Kidney (tissue), 13 donors: ENCODE measurements at regions not wholly inside any gene's neighbourhood (a gene's known extent, or its start where the extent isn't known, plus 50 kb on each side); places are given as distances from the start of the nearest gene placed in this dataset.
A peak's percentile ranks its signal among the peaks of the same experiment; 100 is the strongest.

Source experiments
- DNase-seq, 5 donors: peaks; one replicate each; pipeline ENCODE4 v3.0.0-alpha.2; 2013 to 2020
- FAIRE-seq: peaks from 2 replicates; lab custom pipeline; 2012; peaks lifted over from hg19 to GRCh38; lab: Jason Lieb, UNC
- H3K27ac ChIP-seq, 2 donors: one replicate each; pipeline ENCODE4 v1.7.0; 2013; ENCODE audit warnings: low read depth in 2 of 2, low read length in 2 of 2, inconsistent platforms in 1 of 2
- H3K27me3 ChIP-seq: one replicate; pipeline ENCODE4 v1.7.1; 2013; ENCODE audit warnings: low read length, inconsistent platforms; ENCODE audit not compliant: control insufficient read depth, insufficient read depth
- H3K36me3 ChIP-seq, 3 donors: one replicate each; pipeline versions ENCODE4 v1.7.0 to v1.7.1; 2013; ENCODE audit warnings: low read length in 3 of 3, control low read depth in 1 of 3, inconsistent platforms in 1 of 3; ENCODE audit not compliant: insufficient read depth in 3 of 3, control insufficient read depth in 2 of 3
- H3K4me1 ChIP-seq, 3 donors: one replicate each; pipeline versions ENCODE4 v1.7.0 to v1.7.1; 2013; ENCODE audit warnings: low read length in 3 of 3, inconsistent platforms in 1 of 3, low read depth in 1 of 3; ENCODE audit not compliant: control insufficient read depth in 2 of 3, insufficient read depth in 2 of 3
- H3K4me3 ChIP-seq, 3 donors: one replicate each; pipeline versions ENCODE4 v1.7.0 to v1.8.1; 2013; ENCODE audit warnings: low read length in 3 of 3, control low read depth in 1 of 3, inconsistent platforms in 1 of 3
- H3K9ac ChIP-seq, 3 donors: one replicate each; pipeline versions ENCODE4 v1.7.0 to v1.7.1; 2013; ENCODE audit warnings: low read length in 3 of 3, control low read depth in 1 of 3, inconsistent platforms in 1 of 3
- H3K9me3 ChIP-seq, 3 donors: one replicate each; pipeline versions ENCODE4 v1.7.0 to v1.7.1; 2013; ENCODE audit warnings: low read length in 3 of 3, control low read depth in 1 of 3, inconsistent platforms in 1 of 3; ENCODE audit not compliant: control insufficient read depth in 2 of 3, insufficient read depth in 1 of 3
- CTCF ChIP-seq: IDR thresholded peaks from 3 replicates; pipeline ENCODE4 v1.5.1; 2012; ENCODE audit warnings: mild to moderate bottlenecking, moderate library complexity, borderline replicate concordance; ENCODE audit not compliant: insufficient read depth; ENCODE audit errors: extremely low read depth
- intact Hi-C: fragments of 100-400 bp; cut with DNase I; formaldehyde crosslinking; loops from one replicate; pipeline ENCODE4 v1.11.1; 2022
- donor health status: control.
- donor health status: control.
- donor health status: control.
- donor health status: control.
- donor health status: control.
- donor health status: DM: yes; HTN: yes; CAD: no.
- donor health status: Normal renal cell carcinoma (clear cell type).

DNA sequence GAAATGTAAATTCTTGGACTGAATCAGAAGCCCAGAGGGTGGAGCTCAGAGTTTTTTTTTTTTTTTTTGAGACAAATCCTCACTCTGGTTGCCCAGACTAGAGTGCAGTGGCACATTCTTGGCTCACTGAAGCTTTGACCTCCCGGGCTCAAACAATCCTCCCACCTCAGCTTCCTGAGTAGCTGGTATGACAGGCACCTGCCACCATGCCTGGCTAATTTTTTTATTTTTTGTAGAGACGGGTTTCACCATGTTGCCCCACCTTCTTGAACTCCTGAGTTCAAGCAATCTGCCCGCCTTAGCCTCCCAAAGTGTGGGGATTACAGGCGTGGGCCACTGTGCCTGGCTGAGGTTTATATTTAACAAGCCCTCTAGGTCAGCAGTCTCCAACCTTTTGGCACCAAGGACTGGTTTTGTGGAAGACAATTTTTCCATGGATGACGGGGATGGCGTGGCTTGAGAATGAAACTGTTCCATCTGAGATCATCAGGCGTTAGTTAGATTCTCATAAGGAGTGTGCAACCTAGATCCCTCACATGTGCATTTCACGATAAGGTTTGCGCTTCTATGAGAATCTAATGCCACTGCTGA is 76.7 kb downstream of the FHIP1A start:
- DNase-seq = no peak
- no peak for FAIRE-seq
- no peak overlapping the region for H3K9ac ChIP-seq

DNA sequence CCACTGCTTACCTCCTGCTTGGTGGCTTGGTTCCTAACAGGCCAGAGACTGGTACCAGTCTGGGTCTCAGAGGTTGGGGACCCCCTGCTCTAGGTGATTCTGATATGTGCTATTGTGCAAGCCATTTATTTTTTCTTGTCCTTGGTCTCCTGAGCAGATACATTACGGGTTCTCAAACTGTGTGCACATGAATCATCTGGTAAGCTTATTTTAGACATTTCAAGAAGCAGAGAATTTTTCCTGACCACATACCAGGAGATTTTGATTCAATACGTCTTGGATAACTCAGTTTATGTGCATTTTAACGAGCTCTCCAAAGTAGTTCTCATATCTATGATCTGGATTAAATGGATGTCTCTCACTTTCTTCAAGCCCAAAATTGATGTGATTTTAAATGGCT is 77.2 kb downstream of the FHIP1A start:
- Histone ChIP-seq H3K4me1 (peaks cover 0 to 6% (median 0%) of the 10 kb centered on the region in 3 donors), H3K9me3 (no peaks in the 10 kb centered on the region), H3K27ac (no peak overlapping the region), H3K9ac (no peak overlapping the region), H3K36me3 (no peaks in the 10 kb centered on the region), H3K27me3 (no peaks in the 10 kb centered on the region), H3K4me3 (peak overlapping the region in 2 of 3 donors; percentile 3 to 46)
- intact Hi-C loops = no loop called here
- DNase-seq (no peak), FAIRE-seq (no peak)
- no peak for TF ChIP-seq CTCF

More for the DNA sequence above, 76.7 kb downstream of the FHIP1A start:
- no peak overlapping the region for H3K27ac ChIP-seq
- H3K4me1 ChIP-seq = peaks cover 0 to 6% (median 0%) of the 10 kb centered on the region in 3 donors
- no peak for TF ChIP-seq CTCF
- H3K36me3 ChIP-seq = no peaks in the 10 kb centered on the region
- peak overlapping the region in 2 of 3 donors; percentile 3 to 46 for H3K4me3 ChIP-seq
- intact Hi-C loops = no loop called here
- H3K9me3 ChIP-seq = no peaks in the 10 kb centered on the region
- no peaks in the 10 kb centered on the region for H3K27me3 ChIP-seq

GRCh38 chr4:151488968-151489367 is 80.0 kb downstream of the FHIP1A start:
- Histone ChIP-seq H3K27me3 (no peaks in the 10 kb centered on the region), H3K4me1 (peaks cover 0 to 4% (median 0%) of the 10 kb centered on the region in 3 donors), H3K9me3 (no peaks in the 10 kb centered on the region), H3K27ac (no peak overlapping the region), H3K36me3 (no peaks in the 10 kb centered on the region), H3K4me3 (no peak overlapping the region), H3K9ac (no peak overlapping the region)
- FAIRE-seq (no peak), DNase-seq (no peak)
- intact Hi-C loops = no loop called here
- TF ChIP-seq CTCF = no peak
